MM.1S (cell line): ENCODE measurements at regions not wholly inside any gene's neighbourhood (a gene's known extent, or its start where the extent isn't known, plus 50 kb on each side); places are given as distances from the start of the nearest gene placed in this dataset.
"Not testable (repeated sequence)": the region's sequence is repeated elsewhere in the genome, so short reads cannot be mapped to it uniquely, and the experiment has no call there.

ENCODE experiments used
- DNase-seq: peaks from one replicate; pipeline ENCODE4 v3.0.0-alpha.2; 2015
- H2AFZ ChIP-seq: fragments of 300-600 bp; sonication (generic); 2 replicates; pipeline ENCODE4 v1.6.0; 2016; ENCODE audit warnings: antibody characterized with exemption, low read length
- H3F3A ChIP-seq: fragments of 300-600 bp; sonication (generic); 2 replicates; pipeline ENCODE4 v1.6.1; 2016; ENCODE audit warnings: mild to moderate bottlenecking, antibody characterized with exemption, low read length, moderate library complexity, mixed read lengths; ENCODE audit not compliant: insufficient read depth
- H3K27ac ChIP-seq: fragments of 300-600 bp; sonication (generic); 2 replicates; pipeline ENCODE4 v1.5.1; 2016; ENCODE audit warnings: mild to moderate bottlenecking, low read length
- H3K27me3 ChIP-seq: fragments of 300-600 bp; sonication (generic); replicated peaks from 2 replicates; pipeline ENCODE4 v1.6.0; 2016; ENCODE audit warnings: low read length; ENCODE audit not compliant: insufficient read depth
- H3K36me3 ChIP-seq: fragments of 300-600 bp; sonication (generic); replicated peaks from 2 replicates; pipeline ENCODE4 v1.6.1; 2016; ENCODE audit warnings: mild to moderate bottlenecking, low read length, mixed read lengths; ENCODE audit not compliant: insufficient read depth
- H3K4me1 ChIP-seq: fragments of 300-600 bp; sonication (generic); 2 replicates; pipeline ENCODE4 v1.6.1; 2016; ENCODE audit warnings: low read length, mixed read lengths
- H3K4me2 ChIP-seq: fragments of 300-600 bp; sonication (generic); 2 replicates; pipeline ENCODE4 v1.6.0; 2016; ENCODE audit warnings: low read depth, low read length
- H3K4me3 ChIP-seq: fragments of 300-600 bp; sonication (generic); 2 replicates; pipeline ENCODE4 v1.5.1; 2016; ENCODE audit warnings: low read length, mixed read lengths
- H3K79me2 ChIP-seq: fragments of 300-600 bp; sonication (generic); 2 replicates; pipeline ENCODE4 v1.6.1; 2016; ENCODE audit warnings: mixed run types, low read length, mixed read lengths
- H3K9ac ChIP-seq: fragments of 300-600 bp; sonication (generic); 2 replicates; pipeline ENCODE4 v1.6.1; 2016; ENCODE audit warnings: low read length, mixed read lengths
- H3K9me2 ChIP-seq: fragments of 300-600 bp; sonication (generic); replicated peaks from 2 replicates; pipeline ENCODE4 v1.6.1; 2016; ENCODE audit warnings: mild to moderate bottlenecking, low read length, mixed read lengths; ENCODE audit not compliant: insufficient read depth
- H3K9me3 ChIP-seq: fragments of 300-600 bp; sonication (generic); replicated peaks from 2 replicates; pipeline ENCODE4 v1.6.1; 2016; ENCODE audit warnings: mild to moderate bottlenecking, low read length, mixed read lengths; ENCODE audit not compliant: insufficient read depth
- H4K20me1 ChIP-seq: fragments of 300-600 bp; sonication (generic); 2 replicates; pipeline ENCODE4 v1.6.1; 2016; ENCODE audit warnings: mild to moderate bottlenecking, low read length, moderate library complexity, mixed read lengths; ENCODE audit not compliant: insufficient read depth
- EZH2 ChIP-seq: fragments of 300-600 bp; sonication (generic); optimal IDR thresholded peaks from 2 replicates; pipeline ENCODE3; 2017; ENCODE audit warnings: low read depth, mild to moderate bottlenecking, antibody characterized with exemption, low read length, mixed read lengths
- EZH2phosphoT487 ChIP-seq: fragments of 300-600 bp; sonication (generic); IDR thresholded peaks from 2 replicates; pipeline ENCODE4 v1.6.1; 2018; ENCODE audit warnings: antibody characterized with exemption, low read length
- TF ChIP-seq, protein P1 (sequence below): fragments of 300-600 bp; sonication (generic); IDR thresholded peaks from 2 replicates; pipeline ENCODE4 v1.5.1; 2016; ENCODE audit warnings: antibody characterized with exemption, low read length, mixed read lengths

DNA sequence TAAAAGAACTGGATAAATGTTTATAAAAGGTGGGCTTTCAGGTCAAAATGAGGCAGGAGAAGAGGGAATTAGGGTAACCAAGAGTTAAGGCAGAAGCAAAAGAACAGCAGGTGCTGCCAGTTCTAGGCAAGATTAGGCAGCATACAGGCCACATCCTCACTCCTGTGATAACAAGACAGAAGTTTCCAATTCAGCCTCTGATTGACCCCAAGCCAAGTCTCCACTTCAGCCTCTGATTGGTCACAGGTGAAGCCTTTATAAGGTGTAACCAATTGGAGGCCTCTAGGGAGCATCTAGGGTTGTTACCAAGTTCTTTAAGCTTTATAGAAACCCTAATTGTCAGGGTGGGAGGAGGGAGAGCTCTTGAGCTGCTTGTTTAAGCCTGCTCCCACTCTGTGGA, 160.8 kb downstream of the MATN1 start:
- H3K9me3 ChIP-seq: no peaks in the 10 kb centered on the region
- H3K4me2 ChIP-seq: no peak overlapping the region
- no peaks in the 10 kb centered on the region for H3F3A ChIP-seq
- no peak overlapping the region for H3K27ac ChIP-seq
- H3K36me3 ChIP-seq: no peaks in the 10 kb centered on the region
- no peak overlapping the region for H3K9ac ChIP-seq
- H3K27me3 ChIP-seq: peaks cover 84% of the 10 kb centered on the region
- no peak overlapping the region for H3K4me3 ChIP-seq
- no peaks in the 10 kb centered on the region for H3K9me2 ChIP-seq
- no peak for TF ChIP-seq EZH2
- TF ChIP-seq, protein P1, sequence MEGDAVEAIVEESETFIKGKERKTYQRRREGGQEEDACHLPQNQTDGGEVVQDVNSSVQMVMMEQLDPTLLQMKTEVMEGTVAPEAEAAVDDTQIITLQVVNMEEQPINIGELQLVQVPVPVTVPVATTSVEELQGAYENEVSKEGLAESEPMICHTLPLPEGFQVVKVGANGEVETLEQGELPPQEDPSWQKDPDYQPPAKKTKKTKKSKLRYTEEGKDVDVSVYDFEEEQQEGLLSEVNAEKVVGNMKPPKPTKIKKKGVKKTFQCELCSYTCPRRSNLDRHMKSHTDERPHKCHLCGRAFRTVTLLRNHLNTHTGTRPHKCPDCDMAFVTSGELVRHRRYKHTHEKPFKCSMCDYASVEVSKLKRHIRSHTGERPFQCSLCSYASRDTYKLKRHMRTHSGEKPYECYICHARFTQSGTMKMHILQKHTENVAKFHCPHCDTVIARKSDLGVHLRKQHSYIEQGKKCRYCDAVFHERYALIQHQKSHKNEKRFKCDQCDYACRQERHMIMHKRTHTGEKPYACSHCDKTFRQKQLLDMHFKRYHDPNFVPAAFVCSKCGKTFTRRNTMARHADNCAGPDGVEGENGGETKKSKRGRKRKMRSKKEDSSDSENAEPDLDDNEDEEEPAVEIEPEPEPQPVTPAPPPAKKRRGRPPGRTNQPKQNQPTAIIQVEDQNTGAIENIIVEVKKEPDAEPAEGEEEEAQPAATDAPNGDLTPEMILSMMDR: no peak
- no peak for TF ChIP-seq EZH2phosphoT487
- H2AFZ ChIP-seq: no peak overlapping the region
- no peaks in the 10 kb centered on the region for H4K20me1 ChIP-seq
- no peaks in the 10 kb centered on the region for H3K4me1 ChIP-seq
- no peak for DNase-seq
- H3K79me2 ChIP-seq: no peaks in the 10 kb centered on the region

DNA sequence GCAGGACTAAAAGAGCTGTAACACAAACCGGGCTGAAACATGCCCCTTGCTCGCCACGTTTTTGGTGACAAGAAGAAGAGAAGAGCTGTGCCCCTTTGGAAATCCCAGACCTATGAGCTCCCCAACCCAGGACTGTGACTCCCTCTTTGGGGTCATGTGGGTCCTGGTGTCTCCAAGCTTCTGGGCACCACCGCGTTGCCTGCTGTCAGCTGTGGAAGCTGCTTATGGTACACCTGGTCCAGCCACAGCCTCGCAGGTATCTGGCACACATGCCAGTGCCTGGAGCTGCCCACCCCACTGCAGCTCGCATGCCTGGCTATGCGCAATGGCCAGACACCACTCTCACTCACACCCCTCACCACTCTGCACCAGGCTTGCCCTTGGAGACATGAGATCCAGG, 171.8 kb downstream of the MATN1 start:
- Histone ChIP-seq H2AFZ (no peak overlapping the region), H3K9me2 (no peaks in the 10 kb centered on the region), H3F3A (no peaks in the 10 kb centered on the region), H3K9ac (no peak overlapping the region), H3K36me3 (no peaks in the 10 kb centered on the region), H4K20me1 (no peaks in the 10 kb centered on the region), H3K4me2 (no peak overlapping the region), H3K27me3 (peaks cover 61% of the 10 kb centered on the region), H3K27ac (no peak overlapping the region), H3K4me3 (no peak overlapping the region), H3K9me3 (no peaks in the 10 kb centered on the region), H3K4me1 (no peaks in the 10 kb centered on the region), H3K79me2 (no peaks in the 10 kb centered on the region)
- TF ChIP-seq EZH2: no peak
- DNase-seq: peak; percentile 2

DNA sequence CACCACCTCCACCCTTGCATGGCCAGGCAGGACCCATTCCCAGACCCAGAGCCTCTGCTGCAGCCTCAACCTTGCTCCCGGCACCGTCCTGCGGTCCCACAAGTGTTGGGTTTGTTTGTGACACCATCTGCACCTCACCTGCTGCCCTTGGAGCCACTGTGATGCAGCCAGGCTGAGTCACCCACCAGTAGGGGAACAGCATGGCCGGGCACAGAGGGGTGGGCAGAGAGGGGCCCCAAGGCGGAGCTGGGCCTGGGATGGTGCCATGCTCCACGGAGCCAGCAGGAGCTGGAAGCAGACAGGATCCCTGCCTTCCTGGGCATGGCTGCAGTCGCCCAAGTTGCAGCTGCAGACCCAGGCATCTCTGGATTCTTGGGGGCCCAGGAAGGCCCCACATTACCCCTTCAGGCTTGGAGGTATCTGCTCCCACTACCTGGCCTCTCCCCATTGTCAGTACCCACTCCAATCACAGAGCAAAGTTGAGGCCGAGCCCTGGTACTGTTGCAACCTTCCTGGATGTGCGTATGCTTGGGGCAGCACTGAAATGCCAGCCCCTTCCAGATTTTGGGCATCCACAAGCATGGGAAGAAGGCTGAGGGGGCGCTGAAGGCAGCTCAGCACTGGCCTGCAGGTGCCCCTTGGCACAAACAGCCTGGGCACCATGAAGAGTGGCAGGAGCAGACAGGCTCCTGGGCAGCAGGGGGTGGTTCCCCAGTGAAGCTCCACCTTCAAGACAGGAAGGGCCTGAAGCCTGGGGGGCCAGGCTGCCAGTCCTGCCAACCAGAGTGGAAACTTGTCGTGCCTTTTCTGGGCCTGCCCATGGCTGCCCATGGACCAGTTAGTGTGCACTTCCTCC, 172.8 kb downstream of the MATN1 start:
- H3K4me2 ChIP-seq: no peak overlapping the region
- H3K36me3 ChIP-seq: no peaks in the 10 kb centered on the region
- no peaks in the 10 kb centered on the region for H3K9me3 ChIP-seq
- no peak overlapping the region for H3K4me3 ChIP-seq
- DNase-seq: no peak
- H3K9me2 ChIP-seq: no peaks in the 10 kb centered on the region
- TF ChIP-seq EZH2phosphoT487 (no peak), EZH2 (no peak)
- TF ChIP-seq, protein P1: no peak
- no peak overlapping the region for H3K9ac ChIP-seq
- H3F3A ChIP-seq: no peaks in the 10 kb centered on the region
- peaks cover 61% of the 10 kb centered on the region for H3K27me3 ChIP-seq
- no peaks in the 10 kb centered on the region for H3K4me1 ChIP-seq
- H3K27ac ChIP-seq: no peak overlapping the region
- no peaks in the 10 kb centered on the region for H3K79me2 ChIP-seq
- no peak overlapping the region for H2AFZ ChIP-seq
- H4K20me1 ChIP-seq: no peaks in the 10 kb centered on the region

DNA sequence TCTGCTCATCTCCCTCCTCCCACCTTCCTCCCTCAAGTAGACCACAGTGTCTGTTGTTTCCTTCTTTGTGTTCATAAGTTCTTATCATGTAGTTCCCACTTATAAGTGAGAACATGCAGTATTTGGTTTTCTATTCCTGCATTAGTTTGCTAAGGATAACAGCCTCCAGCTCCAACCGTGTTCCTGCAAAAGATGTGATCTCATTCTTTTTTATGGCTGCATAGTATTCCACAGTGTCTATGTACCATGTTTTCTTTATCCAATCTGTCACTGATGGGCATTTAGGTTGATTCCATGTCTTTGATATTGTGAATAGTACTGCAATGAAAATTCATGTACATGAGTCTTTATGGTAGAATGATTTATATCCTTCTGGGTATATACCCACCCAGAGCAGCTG, 173.5 kb downstream of the MATN1 start:
- not testable (repeated sequence) for H3K9me3 ChIP-seq

More for the DNA sequence above, 173.5 kb downstream of the MATN1 start:
- H3K79me2 ChIP-seq, H3K4me3 ChIP-seq, H2AFZ ChIP-seq, H3K4me2 ChIP-seq, H4K20me1 ChIP-seq, H3K27ac ChIP-seq, H3K9me2 ChIP-seq, H3K36me3 ChIP-seq, H3K9ac ChIP-seq, DNase-seq, H3F3A ChIP-seq, H3K4me1 ChIP-seq: not testable (repeated sequence)
- peaks cover 63% of the 10 kb centered on the region for H3K27me3 ChIP-seq
